ENCODE measurements at regions not wholly inside any gene's neighbourhood (a gene's known extent, or its start where the extent isn't known, plus 50 kb on each side); places are given as distances from the start of the nearest gene placed in this dataset.

GRCh38 chr4:43943998-43944397 is 504.6 kb downstream of the KCTD8 start:
- no peak for DNase-seq

- DNase-seq: no peak
Observed at GRCh38 chr4:43959976-43960375, 488.6 kb downstream of the KCTD8 start.

- DNase-seq: no peak
Observed at GRCh38 chr4:43968011-43968410, 480.6 kb downstream of the KCTD8 start.

GRCh38 chr4:43983610-43984009 is 465.0 kb downstream of the KCTD8 start:
- no peak for DNase-seq

GRCh38 chr4:43987331-43987944 is 461.2 kb downstream of the KCTD8 start:
- DNase-seq: no peak

GRCh38 chr4:43990551-43990950 is 458.1 kb downstream of the KCTD8 start:
- no peak for DNase-seq

DNA sequence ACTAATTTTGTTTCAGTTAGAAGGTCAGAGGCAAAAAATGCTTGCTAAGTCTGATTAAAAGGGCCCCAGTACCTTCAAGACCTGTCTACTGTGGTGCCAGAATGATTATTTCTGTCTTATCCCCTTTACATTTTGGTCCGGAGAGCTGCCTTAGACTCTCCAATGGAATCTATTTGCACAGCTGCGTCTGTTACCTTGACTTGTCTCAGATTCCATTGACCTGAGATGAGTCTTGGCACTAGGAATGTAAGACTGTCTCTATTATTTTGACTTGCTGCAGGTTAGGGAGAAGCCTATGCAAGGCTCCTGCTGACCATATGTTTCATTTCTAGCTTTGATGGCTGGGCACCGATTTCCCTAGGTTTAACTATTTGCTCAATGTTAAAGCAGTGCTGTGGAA is 457.6 kb downstream of the KCTD8 start:
- DNase-seq: no peak

DNA sequence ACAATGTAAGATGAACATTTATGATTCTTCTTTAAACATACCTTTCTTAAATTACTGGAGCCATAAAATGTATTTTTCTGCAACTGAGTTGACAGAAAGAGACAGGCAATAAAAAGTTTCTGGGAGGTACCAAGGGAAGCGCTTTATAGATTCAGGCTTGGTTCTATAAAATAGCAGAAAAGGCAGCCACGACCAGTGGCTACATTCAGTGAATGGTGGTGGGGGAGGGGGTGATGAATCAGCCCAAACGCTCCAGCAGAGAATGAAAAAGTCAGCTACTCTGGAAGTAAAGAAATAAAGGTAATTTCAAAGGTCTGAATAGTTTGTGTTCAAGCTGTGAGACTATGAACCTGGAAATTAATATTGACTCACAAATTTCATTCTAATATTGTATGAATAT is 456.1 kb downstream of the KCTD8 start:
- no peak for DNase-seq

GRCh38 chr4:43993196-43993902 is 455.3 kb downstream of the KCTD8 start:
- no peak for DNase-seq

GRCh38 chr4:43999669-44000068 is 448.9 kb downstream of the KCTD8 start:
- DNase-seq: no peak

- DNase-seq: no peak
Observed at GRCh38 chr4:44002368-44002767, 446.2 kb downstream of the KCTD8 start.

GRCh38 chr4:44016570-44017421 is 431.8 kb downstream of the KCTD8 start:
- peak in 6 of 56 donors; percentile 1 to 42 (median 6) for DNase-seq

GRCh38 chr4:44017422-44017739 is 431.2 kb downstream of the KCTD8 start:
- DNase-seq: no peak

GRCh38 chr4:44019721-44020120 is 428.9 kb downstream of the KCTD8 start:
- DNase-seq: no peak

- DNase-seq: no peak
Observed at GRCh38 chr4:44025376-44026020, 423.1 kb downstream of the KCTD8 start.

DNA sequence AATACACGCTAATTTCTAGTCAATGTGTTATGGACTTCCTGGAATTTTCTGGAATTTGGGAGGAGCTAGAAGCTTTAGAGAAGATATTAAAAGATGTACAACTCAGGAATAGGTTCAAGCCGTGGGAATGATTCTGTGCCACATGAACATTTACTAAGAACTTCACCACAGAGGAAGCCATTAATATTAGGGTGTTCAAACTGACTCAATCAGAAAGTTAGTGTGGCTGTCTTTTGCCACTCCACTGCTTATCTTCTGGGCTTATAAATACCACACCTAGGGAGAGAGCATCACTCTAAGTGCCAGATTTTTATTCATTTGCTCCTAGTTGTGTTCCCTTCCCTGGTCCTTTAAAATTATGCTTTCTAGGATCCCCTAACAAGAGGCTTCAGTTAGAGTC is 409.8 kb downstream of the KCTD8 start:
- DNase-seq: no peak

GRCh38 chr4:44046491-44046890 is 402.1 kb downstream of the KCTD8 start:
- no peak for DNase-seq

- no peak for DNase-seq
Observed at GRCh38 chr4:44056721-44057151, 391.9 kb downstream of the KCTD8 start.

DNA sequence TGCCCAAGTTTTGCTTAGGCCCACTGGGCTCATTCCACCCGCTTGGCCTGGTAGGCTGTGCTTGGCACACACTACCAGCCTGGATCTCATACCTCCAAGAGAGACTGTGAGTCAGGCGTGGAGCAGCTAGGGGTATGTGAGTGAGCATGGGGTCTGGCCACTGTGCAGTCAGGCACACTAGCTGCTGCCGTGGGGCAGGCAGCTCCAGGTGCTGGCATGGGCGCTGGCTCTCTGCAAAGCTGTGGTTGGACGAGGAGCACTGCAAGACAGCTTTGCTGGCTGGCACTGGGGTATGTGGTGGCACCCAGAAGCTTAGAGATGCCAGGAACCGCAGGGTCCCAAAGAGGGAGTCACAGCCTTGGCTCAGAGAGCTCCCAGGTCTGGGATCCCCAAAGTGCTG is 377.8 kb downstream of the KCTD8 start:
- no peak for DNase-seq

GRCh38 chr4:44071959-44072955 is 376.4 kb downstream of the KCTD8 start:
- no peak for DNase-seq

DNA sequence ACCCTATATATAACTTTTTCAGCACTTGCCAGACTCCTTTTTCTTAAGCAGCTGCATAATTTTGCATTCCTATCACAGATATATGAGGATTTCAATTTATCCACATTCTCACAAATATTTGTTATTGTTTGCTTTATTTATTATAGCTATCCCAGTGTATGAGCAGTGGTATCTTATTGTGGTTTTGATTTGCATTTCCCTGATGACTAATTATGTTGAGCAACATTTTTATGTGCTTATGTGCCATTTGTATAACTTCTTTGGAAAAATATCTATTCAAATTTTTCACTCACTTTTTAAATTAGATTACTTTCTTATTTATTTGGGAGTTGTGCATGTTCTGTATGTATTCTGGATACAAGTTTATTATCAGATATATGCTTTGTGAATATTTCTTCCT is 361.9 kb downstream of the KCTD8 start:
- DNase-seq: no peak
